ENCODE measurements at regions not wholly inside any gene's neighbourhood (a gene's known extent, or its start where the extent isn't known, plus 50 kb on each side); places are given as distances from the start of the nearest gene placed in this dataset.

DNA sequence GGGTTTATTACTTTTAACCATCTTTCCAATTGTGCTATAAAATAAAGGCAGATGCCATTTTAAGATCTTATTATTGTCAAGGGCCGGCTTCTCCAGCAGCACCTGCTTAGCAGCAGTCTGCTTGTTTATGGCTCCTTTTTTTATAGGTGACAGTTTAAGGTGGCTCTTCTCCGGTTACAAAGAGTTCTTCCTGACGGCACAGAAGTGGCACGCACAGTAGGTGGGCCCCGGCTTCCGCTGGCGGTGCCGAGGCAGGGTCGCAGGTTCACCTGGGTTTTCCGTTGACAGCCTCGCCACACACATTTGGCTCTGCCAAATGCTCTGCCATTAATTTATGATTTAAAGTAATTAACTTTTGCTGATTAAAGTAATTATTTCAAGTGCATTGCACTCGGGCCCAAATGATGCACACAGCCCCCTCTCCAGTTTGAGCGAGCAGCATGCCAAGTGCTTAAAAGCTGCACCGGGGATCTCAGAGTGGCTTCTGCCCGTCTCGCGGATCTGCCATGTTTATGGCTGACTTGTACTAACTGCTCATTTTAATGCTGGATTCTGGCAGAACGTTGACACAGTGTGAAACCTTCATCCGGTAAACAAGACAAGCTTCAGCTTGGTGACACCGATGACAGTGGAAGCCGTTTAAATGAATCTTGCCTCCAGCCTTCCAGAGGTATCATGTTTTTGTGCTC lies 355.1 kb upstream of the MKI67 start:
- no TSS peak for BruUV-seq (replicated peaks)
- Histone ChIP-seq H3K36me3 (ENCODE audit: control insufficient read depth in 2 of 2, extremely low read depth in 1 of 2, insufficient read depth in 2 of 2, low read length in 2 of 2) (no peaks in the 10 kb centered on the region), H3K27ac (ENCODE audit: insufficient read depth, low read depth, low read length) (no peak overlapping the region), H3K4me1 (ENCODE audit: control insufficient read depth, extremely low read depth, insufficient read depth, low read length) (no peaks in the 10 kb centered on the region), H3K9ac (replicated peaks; ENCODE audit: extremely low read depth, insufficient read depth, low read length) (no peak overlapping the region), H3K9me1 (replicated peaks; ENCODE audit: control insufficient read depth, extremely low read depth, insufficient read depth, low read length) (no peaks in the 10 kb centered on the region), H3K9me3 (replicated peaks; ENCODE audit: control insufficient read depth, insufficient read depth, low read length) (no peaks in the 10 kb centered on the region), H3K4me3 (replicated peaks in 1 of 3; ENCODE audit: insufficient read depth in 1 of 3, low read depth in 1 of 3, low read length in 3 of 3) (no peak overlapping the region), H3K27me3 (ENCODE audit: control insufficient read depth in 2 of 2, insufficient read depth in 2 of 2, low read length in 2 of 2) (no peaks in the 10 kb centered on the region), H4K20me1 (replicated peaks; ENCODE audit: control insufficient read depth, extremely low read depth, insufficient read depth, low read length) (no peaks in the 10 kb centered on the region), H3K4me2 (ENCODE audit: insufficient read depth, low read length) (no peak overlapping the region), H2AFZ (ENCODE audit: low read depth, low read length) (no peak overlapping the region), H3K79me2 (ENCODE audit: control insufficient read depth, insufficient read depth, low read length) (no peaks in the 10 kb centered on the region)
- POLR2A ChIA-PET, result no interaction called here
- FAIRE-seq (no peak), DNase-seq (ENCODE audit: low read depth, low spot score) (no peak)
- dilution Hi-C loops (cut with MboI; ENCODE audit: extremely low pct_ligation_motif_present, low sequenced_read_pairs), result no loop called here
- no peak for TF ChIP-seq EZH2 (IDR thresholded peaks at IDR 0.05; ENCODE audit: borderline replicate concordance, low read depth, low read length, severe bottlenecking)
- TF ChIP-seq POLR2AphosphoS5 (IDR thresholded peaks at IDR 0.05; ENCODE audit: insufficient read depth, low read depth, low read length), result no peak
- no peak for TF ChIP-seq FOS (IDR thresholded peaks at IDR 0.05; ENCODE audit: borderline replicate concordance, insufficient read depth, low read length)
- TF ChIP-seq GATA2 (IDR thresholded peaks at IDR 0.05; ENCODE audit: insufficient read depth, insufficient read length, low read depth, low read length), result no peak
- TF ChIP-seq, protein P1, sequence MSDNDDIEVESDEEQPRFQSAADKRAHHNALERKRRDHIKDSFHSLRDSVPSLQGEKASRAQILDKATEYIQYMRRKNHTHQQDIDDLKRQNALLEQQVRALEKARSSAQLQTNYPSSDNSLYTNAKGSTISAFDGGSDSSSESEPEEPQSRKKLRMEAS (IDR thresholded peaks at IDR 0.05; ENCODE audit: insufficient read depth, insufficient read length), result no peak
- TF ChIP-seq JUN (IDR thresholded peaks at IDR 0.05; ENCODE audit: borderline replicate concordance, insufficient read depth, insufficient read length, low read depth), result no peak
- TF ChIP-seq POLR2A (IDR thresholded peaks at IDR 0.05; ENCODE audit: low read depth, low read length), result no peak
- CTCF ChIA-PET, result no interaction called here
- intact Hi-C loops (cut with micrococcal nuclease), result no loop called here

DNA sequence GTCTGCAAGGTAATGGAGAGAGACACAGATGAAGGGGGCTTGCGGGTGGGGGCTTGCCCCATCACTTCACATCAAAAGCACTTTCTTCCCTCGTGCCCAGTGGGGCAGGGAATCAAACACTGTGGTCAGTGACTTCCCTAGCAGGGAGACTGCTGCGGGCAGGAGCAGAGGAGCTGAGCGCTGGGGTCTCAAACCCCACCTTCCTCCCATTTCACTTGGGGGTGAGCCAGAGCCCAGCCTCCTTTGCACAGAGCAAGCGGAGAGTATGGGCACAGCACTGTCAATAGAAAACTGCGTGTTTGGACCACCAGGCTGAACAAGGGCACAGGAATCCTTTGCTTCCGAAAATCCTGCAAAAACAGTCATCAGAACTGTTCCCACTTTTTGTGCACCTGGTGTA lies 355.8 kb upstream of the MKI67 start:
- H3K36me3 ChIP-seq (ENCODE audit: control insufficient read depth in 2 of 2, extremely low read depth in 1 of 2, insufficient read depth in 2 of 2, low read length in 2 of 2), result no peaks in the 10 kb centered on the region
- no peak overlapping the region for H3K4me2 ChIP-seq (ENCODE audit: insufficient read depth, low read length)
- BruUV-seq (replicated peaks), result no TSS peak
- dilution Hi-C loops (cut with MboI; ENCODE audit: extremely low pct_ligation_motif_present, low sequenced_read_pairs), result no loop called here
- no peak overlapping the region for H3K4me3 ChIP-seq (replicated peaks in 1 of 3; ENCODE audit: insufficient read depth in 1 of 3, low read depth in 1 of 3, low read length in 3 of 3)
- no peak overlapping the region for H2AFZ ChIP-seq (ENCODE audit: low read depth, low read length)
- H3K9me1 ChIP-seq (replicated peaks; ENCODE audit: control insufficient read depth, extremely low read depth, insufficient read depth, low read length), result no peaks in the 10 kb centered on the region
- no peaks in the 10 kb centered on the region for H3K9me3 ChIP-seq (replicated peaks; ENCODE audit: control insufficient read depth, insufficient read depth, low read length)
- FAIRE-seq (no peak), DNase-seq (ENCODE audit: low read depth, low spot score) (no peak)
- H4K20me1 ChIP-seq (replicated peaks; ENCODE audit: control insufficient read depth, extremely low read depth, insufficient read depth, low read length), result no peaks in the 10 kb centered on the region
- ChIA-PET POLR2A (no interaction called here), CTCF (no interaction called here)
- intact Hi-C loops (cut with micrococcal nuclease), result no loop called here
- H3K4me1 ChIP-seq (ENCODE audit: control insufficient read depth, extremely low read depth, insufficient read depth, low read length), result no peaks in the 10 kb centered on the region
- TF ChIP-seq MYC (IDR thresholded peaks at IDR 0.05; ENCODE audit: low read depth, low read length), result no peak
- no peak for TF ChIP-seq EZH2 (IDR thresholded peaks at IDR 0.05; ENCODE audit: borderline replicate concordance, low read depth, low read length, severe bottlenecking)
- no peak for TF ChIP-seq JUN (IDR thresholded peaks at IDR 0.05; ENCODE audit: borderline replicate concordance, insufficient read depth, insufficient read length, low read depth)
- TF ChIP-seq FOS (IDR thresholded peaks at IDR 0.05; ENCODE audit: borderline replicate concordance, insufficient read depth, low read length), result no peak
- TF ChIP-seq, protein P1 (IDR thresholded peaks at IDR 0.05; ENCODE audit: insufficient read depth, insufficient read length), result no peak
- no peak for TF ChIP-seq CTCF (IDR thresholded peaks at IDR 0.05; ENCODE audit: extremely low read depth in 1 of 2, insufficient read depth in 1 of 2, low read depth in 1 of 2, low read length in 2 of 2)
- no peak overlapping the region for H3K9ac ChIP-seq (replicated peaks; ENCODE audit: extremely low read depth, insufficient read depth, low read length)
- H3K79me2 ChIP-seq (ENCODE audit: control insufficient read depth, insufficient read depth, low read length), result no peaks in the 10 kb centered on the region
- H3K27ac ChIP-seq (ENCODE audit: insufficient read depth, low read depth, low read length), result no peak overlapping the region
- no peaks in the 10 kb centered on the region for H3K27me3 ChIP-seq (ENCODE audit: control insufficient read depth in 2 of 2, insufficient read depth in 2 of 2, low read length in 2 of 2)
